ENCODE measurements at regions not wholly inside any gene's neighbourhood (a gene's known extent, or its start where the extent isn't known, plus 50 kb on each side); places are given as distances from the start of the nearest gene placed in this dataset.

DNA sequence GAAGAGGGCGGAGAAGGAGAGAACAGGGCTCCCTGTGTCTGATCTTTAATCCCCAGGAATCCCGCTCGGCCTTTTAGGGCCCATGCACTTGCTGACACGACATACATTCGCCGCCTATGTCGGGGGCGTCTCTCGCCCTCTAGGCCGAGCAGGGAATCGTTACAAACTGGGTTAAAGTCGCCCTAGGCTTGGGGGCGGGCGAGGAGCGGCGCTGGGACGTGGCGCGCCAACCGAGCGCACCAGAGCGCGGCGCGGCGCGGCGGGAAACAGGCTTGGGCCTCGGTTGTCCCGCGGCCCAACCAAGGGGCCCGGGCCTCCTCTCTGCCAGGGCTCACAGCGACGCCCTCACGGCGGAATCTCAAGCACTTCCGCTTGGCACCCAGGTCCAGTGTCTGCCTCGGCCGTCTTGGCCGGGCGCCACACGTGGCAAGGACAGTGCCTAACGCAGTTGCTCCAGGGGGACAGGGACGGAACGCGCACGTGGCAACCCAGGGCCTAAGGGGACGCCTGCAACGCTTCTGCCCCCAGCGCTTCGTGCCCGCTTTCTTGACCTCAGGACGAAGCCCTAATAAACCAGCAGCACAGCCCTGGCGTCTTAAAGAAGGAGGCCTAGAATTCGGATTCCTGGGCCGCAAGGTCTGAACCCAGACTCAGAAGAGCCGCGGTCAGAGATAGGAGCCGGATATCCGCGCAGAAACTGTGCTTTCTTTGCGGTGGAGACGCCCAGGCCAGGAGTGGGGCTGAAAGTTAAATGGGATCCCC is 71.5 kb downstream of the NCR2 start (continued):
- TF ChIP-seq, protein P1, sequence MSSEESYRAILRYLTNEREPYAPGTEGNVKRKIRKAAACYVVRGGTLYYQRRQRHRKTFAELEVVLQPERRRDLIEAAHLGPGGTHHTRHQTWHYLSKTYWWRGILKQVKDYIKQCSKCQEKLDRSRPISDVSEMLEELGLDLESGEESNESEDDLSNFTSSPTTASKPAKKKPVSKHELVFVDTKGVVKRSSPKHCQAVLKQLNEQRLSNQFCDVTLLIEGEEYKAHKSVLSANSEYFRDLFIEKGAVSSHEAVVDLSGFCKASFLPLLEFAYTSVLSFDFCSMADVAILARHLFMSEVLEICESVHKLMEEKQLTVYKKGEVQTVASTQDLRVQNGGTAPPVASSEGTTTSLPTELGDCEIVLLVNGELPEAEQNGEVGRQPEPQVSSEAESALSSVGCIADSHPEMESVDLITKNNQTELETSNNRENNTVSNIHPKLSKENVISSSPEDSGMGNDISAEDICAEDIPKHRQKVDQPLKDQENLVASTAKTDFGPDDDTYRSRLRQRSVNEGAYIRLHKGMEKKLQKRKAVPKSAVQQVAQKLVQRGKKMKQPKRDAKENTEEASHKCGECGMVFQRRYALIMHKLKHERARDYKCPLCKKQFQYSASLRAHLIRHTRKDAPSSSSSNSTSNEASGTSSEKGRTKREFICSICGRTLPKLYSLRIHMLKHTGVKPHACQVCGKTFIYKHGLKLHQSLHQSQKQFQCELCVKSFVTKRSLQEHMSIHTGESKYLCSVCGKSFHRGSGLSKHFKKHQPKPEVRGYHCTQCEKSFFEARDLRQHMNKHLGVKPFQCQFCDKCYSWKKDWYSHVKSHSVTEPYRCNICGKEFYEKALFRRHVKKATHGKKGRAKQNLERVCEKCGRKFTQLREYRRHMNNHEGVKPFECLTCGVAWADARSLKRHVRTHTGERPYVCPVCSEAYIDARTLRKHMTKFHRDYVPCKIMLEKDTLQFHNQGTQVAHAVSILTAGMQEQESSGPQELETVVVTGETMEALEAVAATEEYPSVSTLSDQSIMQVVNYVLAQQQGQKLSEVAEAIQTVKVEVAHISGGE (tag by site-specific recombination; conservative IDR thresholded peaks at IDR 0.05; ENCODE audit: low read depth), result no peak
- TF ChIP-seq GLIS2 (tag by site-specific recombination; IDR thresholded peaks at IDR 0.05), result no peak
- no peak for TF ChIP-seq ZNF174 (tag by site-specific recombination; IDR thresholded peaks at IDR 0.05)

DNA sequence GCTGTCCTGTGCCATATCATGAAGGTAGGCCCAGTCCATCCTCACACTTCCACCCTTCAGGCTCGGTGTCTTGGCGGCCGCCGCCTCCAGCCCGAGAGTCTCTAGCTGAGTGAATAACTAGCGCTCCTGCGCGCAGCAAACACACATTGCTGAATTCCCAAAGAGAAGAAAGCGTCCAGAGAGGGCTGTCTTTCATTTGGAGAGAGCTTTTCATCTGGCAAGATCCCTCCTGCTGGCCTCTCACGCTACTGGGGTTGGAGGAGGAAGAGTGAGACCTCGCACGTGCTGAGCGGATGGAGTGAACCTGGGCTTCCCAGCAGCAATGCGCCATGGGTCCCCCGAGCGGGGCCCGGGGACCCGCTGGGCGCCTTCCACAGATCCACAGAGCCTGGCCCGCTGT is 73.2 kb downstream of the NCR2 start:
- CTCF ChIA-PET, result interaction anchor here (0.8 to 1.0 kb wide), 3 partner anchors 9 to 44 kb away, joined by 3 read pairs; no protein-coding TSS in a partner anchor
- TF ChIP-seq, protein P2, sequence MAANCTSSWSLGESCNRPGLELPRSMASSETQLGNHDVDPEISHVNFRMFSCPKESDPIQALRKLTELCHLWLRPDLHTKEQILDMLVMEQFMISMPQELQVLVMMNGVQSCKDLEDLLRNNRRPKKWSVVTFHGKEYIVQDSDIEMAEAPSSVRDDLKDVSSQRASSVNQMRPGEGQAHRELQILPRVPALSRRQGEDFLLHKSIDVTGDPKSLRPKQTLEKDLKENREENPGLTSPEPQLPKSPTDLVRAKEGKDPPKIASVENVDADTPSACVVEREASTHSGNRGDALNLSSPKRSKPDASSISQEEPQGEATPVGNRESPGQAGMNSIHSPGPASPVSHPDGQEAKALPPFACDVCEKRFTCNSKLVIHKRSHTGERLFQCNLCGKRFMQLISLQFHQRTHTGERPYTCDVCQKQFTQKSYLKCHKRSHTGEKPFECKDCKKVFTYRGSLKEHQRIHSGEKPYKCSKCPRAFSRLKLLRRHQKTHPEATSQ (tag by site-specific recombination; IDR thresholded peaks at IDR 0.05), result no peak
- TF ChIP-seq ZNF391 (tag by site-specific recombination; IDR thresholded peaks at IDR 0.05; ENCODE audit: borderline replicate concordance, low read depth), result no peak
- TF ChIP-seq ZNF596 (tag by site-specific recombination; IDR thresholded peaks at IDR 0.05), result no peak
- TF ChIP-seq RBAK (tag by site-specific recombination; IDR thresholded peaks at IDR 0.05), result no peak
- TF ChIP-seq ZNF670 (tag by site-specific recombination; IDR thresholded peaks at IDR 0.05; ENCODE audit: low read depth), result no peak
- TF ChIP-seq, protein P3, sequence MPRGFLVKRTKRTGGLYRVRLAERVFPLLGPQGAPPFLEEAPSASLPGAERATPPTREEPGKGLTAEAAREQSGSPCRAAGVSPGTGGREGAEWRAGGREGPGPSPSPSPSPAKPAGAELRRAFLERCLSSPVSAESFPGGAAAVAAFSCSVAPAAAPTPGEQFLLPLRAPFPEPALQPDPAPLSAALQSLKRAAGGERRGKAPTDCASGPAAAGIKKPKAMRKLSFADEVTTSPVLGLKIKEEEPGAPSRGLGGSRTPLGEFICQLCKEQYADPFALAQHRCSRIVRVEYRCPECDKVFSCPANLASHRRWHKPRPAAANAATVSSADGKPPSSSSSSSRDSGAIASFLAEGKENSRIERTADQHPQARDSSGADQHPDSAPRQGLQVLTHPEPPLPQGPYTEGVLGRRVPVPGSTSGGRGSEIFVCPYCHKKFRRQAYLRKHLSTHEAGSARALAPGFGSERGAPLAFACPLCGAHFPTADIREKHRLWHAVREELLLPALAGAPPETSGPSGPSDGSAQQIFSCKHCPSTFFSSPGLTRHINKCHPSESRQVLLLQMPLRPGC (tag by site-specific recombination; IDR thresholded peaks at IDR 0.05), result no peak
- Histone ChIP-seq H3K9me3 (ENCODE audit: control insufficient read depth, insufficient read depth, low read depth, low read length) (no peaks in the 10 kb centered on the region), H3K36me3 (ENCODE audit: control insufficient read depth in 2 of 2, insufficient read depth in 1 of 2, low read length in 2 of 2) (no peaks in the 10 kb centered on the region), H3K4me1 (ENCODE audit: control insufficient read depth, insufficient read depth, low read length) (no peaks in the 10 kb centered on the region), H3K27ac (ENCODE audit: extremely low read depth, low read depth, low read length) (no peak overlapping the region), H3K4me3 (ENCODE audit: low read depth, low read length) (no peak overlapping the region)
- POLR2A ChIA-PET, result no interaction called here

DNA sequence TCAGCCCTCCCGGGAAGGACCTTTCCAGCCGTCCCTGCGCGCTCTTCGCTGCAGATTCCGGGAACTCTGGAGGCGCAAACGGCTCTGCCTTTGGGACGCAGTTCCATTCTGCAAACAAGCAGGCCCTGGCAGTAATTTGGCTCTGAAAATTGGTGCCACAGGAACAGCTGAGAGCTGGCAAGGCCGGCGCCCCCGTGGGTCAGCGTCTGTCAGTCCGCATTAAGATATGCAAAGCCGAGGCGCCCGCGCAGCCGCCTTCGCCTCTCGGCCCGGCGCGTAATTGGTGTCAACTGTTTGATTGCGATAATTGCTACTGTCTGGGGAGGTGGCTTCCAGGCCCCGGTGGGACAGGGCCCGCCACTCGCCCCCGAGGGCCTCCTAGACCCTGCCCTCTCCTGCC is 73.6 kb downstream of the NCR2 start:
- Histone ChIP-seq H3K9me3 (ENCODE audit: control insufficient read depth, insufficient read depth, low read depth, low read length) (no peaks in the 10 kb centered on the region), H3K4me1 (ENCODE audit: control insufficient read depth, insufficient read depth, low read length) (no peaks in the 10 kb centered on the region), H3K4me3 (ENCODE audit: low read depth, low read length) (no peak overlapping the region), H3K36me3 (ENCODE audit: control insufficient read depth in 2 of 2, insufficient read depth in 1 of 2, low read length in 2 of 2) (no peaks in the 10 kb centered on the region), H3K27ac (ENCODE audit: extremely low read depth, low read depth, low read length) (no peak overlapping the region)
- CTCF ChIA-PET, result interaction anchor here (0.7 to 1.4 kb wide), 5 partner anchors 8 to 54 kb away, joined by 3 to 4 read pairs (median 3); no protein-coding TSS in a partner anchor
- POLR2A ChIA-PET, result no interaction called here
- TF ChIP-seq ZNF175 (tag by site-specific recombination; IDR thresholded peaks at IDR 0.05) (no peak), SCRT2 (tag by site-specific recombination; IDR thresholded peaks at IDR 0.05) (no peak), SP3 (tag by site-specific recombination; IDR thresholded peaks at IDR 0.05) (no peak), ZXDB (tag by site-specific recombination; IDR thresholded peaks at IDR 0.05) (no peak), ZNF677 (tag by site-specific recombination; IDR thresholded peaks at IDR 0.05) (no peak), ZFP3 (tag by site-specific recombination; IDR thresholded peaks at IDR 0.05; ENCODE audit: low read depth) (no peak), SP2 (tag by site-specific recombination; IDR thresholded peaks at IDR 0.05) (no peak), PRDM1 (tag by site-specific recombination; IDR thresholded peaks at IDR 0.05) (no peak), ZNF785 (tag by site-specific recombination; IDR thresholded peaks at IDR 0.05) (no peak), ZNF292 (tag by site-specific recombination; IDR thresholded peaks at IDR 0.05; ENCODE audit: borderline replicate concordance, low read depth) (no peak)
- TF ChIP-seq, protein P4, sequence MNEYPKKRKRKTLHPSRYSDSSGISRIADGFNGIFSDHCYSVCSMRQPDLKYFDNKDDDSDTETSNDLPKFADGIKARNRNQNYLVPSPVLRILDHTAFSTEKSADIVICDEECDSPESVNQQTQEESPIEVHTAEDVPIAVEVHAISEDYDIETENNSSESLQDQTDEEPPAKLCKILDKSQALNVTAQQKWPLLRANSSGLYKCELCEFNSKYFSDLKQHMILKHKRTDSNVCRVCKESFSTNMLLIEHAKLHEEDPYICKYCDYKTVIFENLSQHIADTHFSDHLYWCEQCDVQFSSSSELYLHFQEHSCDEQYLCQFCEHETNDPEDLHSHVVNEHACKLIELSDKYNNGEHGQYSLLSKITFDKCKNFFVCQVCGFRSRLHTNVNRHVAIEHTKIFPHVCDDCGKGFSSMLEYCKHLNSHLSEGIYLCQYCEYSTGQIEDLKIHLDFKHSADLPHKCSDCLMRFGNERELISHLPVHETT (tag by site-specific recombination; IDR thresholded peaks at IDR 0.05), result no peak
- TF ChIP-seq, protein P5, sequence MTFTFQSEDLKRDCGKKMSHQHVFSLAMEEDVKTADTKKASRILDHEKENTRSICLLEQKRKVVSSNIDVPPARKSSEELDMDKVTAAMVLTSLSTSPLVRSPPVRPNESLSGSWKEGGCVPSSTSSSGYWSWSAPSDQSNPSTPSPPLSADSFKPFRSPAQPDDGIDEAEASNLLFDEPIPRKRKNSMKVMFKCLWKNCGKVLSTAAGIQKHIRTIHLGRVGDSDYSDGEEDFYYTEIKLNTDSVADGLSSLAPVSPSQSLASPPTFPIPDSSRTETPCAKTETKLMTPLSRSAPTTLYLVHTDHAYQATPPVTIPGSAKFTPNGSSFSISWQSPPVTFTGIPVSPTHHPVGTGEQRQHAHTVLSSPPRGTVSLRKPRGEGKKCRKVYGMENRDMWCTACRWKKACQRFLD (tag by site-specific recombination; IDR thresholded peaks at IDR 0.05), result no peak
- TF ChIP-seq, protein P6, sequence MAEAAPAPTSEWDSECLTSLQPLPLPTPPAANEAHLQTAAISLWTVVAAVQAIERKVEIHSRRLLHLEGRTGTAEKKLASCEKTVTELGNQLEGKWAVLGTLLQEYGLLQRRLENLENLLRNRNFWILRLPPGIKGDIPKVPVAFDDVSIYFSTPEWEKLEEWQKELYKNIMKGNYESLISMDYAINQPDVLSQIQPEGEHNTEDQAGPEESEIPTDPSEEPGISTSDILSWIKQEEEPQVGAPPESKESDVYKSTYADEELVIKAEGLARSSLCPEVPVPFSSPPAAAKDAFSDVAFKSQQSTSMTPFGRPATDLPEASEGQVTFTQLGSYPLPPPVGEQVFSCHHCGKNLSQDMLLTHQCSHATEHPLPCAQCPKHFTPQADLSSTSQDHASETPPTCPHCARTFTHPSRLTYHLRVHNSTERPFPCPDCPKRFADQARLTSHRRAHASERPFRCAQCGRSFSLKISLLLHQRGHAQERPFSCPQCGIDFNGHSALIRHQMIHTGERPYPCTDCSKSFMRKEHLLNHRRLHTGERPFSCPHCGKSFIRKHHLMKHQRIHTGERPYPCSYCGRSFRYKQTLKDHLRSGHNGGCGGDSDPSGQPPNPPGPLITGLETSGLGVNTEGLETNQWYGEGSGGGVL (tag by site-specific recombination; IDR thresholded peaks at IDR 0.05), result no peak
